Neural crest cell (in vitro differentiated cells): ENCODE measurements at regions not wholly inside any gene's neighbourhood (a gene's known extent, or its start where the extent isn't known, plus 50 kb on each side); places are given as distances from the start of the nearest gene placed in this dataset.
"Not testable (repeated sequence)": the region's sequence is repeated elsewhere in the genome, so short reads cannot be mapped to it uniquely, and the experiment has no call there.

Source experiments
- DNase-seq: peaks from one replicate; pipeline ENCODE4 v3.0.0; 2021; ENCODE audit warnings: low read depth, mixed read lengths, low spot score
- H3K27ac Mint-ChIP-seq: one replicate; pipeline ENCODE4 v1.8.0; 2021; ENCODE audit warnings: mild to moderate bottlenecking, mixed read lengths; ENCODE audit not compliant: unreplicated experiment
- H3K27me3 Mint-ChIP-seq: 2 replicates; pipeline ENCODE4 v1.8.0; 2021; ENCODE audit warnings: low read depth, mild to moderate bottlenecking, mixed read lengths
- H3K36me3 Mint-ChIP-seq: 2 replicates; pipeline ENCODE4 v1.8.0; 2021; ENCODE audit warnings: low read depth, mild to moderate bottlenecking, mixed read lengths
- H3K4me1 Mint-ChIP-seq: 2 replicates; pipeline ENCODE4 v1.8.0; 2021; ENCODE audit warnings: mixed read lengths
- H3K4me3 Mint-ChIP-seq: one replicate; pipeline ENCODE4 v1.8.0; 2021; ENCODE audit warnings: mild to moderate bottlenecking, mixed read lengths
- H3K9me3 Mint-ChIP-seq: 2 replicates; pipeline ENCODE4 v1.8.0; 2021; ENCODE audit warnings: mixed read lengths
- TF ChIP-seq, protein P1 (sequence below): fragments of 200-600 bp; sonication (generic); conservative IDR thresholded peaks from 2 replicates; pipeline ENCODE4 v1.5.0; 2021; ENCODE audit warnings: antibody characterized with exemption, mild to moderate bottlenecking

DNA sequence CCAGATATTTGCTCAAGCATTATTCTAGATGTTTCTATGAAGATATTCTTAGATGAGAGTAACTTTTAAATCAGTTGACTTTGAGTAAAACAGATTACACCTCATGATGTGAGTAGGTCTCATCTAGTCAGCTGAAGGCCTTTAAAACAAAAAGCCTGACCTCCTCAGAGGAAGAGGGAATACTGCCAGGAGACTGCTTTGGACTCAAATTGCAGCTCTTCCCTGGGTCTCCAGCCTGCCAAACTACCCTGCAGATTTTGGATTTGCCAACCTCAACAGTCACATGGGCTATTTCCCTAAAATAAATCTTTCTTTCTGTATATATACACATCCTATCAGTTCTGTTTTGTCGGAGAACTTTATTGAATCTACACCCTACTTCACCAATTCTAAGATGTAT lies 182.5 kb upstream of the TENT5A start:
- TF ChIP-seq, protein P1, sequence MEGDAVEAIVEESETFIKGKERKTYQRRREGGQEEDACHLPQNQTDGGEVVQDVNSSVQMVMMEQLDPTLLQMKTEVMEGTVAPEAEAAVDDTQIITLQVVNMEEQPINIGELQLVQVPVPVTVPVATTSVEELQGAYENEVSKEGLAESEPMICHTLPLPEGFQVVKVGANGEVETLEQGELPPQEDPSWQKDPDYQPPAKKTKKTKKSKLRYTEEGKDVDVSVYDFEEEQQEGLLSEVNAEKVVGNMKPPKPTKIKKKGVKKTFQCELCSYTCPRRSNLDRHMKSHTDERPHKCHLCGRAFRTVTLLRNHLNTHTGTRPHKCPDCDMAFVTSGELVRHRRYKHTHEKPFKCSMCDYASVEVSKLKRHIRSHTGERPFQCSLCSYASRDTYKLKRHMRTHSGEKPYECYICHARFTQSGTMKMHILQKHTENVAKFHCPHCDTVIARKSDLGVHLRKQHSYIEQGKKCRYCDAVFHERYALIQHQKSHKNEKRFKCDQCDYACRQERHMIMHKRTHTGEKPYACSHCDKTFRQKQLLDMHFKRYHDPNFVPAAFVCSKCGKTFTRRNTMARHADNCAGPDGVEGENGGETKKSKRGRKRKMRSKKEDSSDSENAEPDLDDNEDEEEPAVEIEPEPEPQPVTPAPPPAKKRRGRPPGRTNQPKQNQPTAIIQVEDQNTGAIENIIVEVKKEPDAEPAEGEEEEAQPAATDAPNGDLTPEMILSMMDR = no peak
- Mint-ChIP-seq H3K27me3 (no peaks in the 10 kb centered on the region), H3K4me3 (no peak overlapping the region), H3K4me1 (no peaks in the 10 kb centered on the region), H3K27ac (no peak overlapping the region), H3K9me3 (peaks cover 4% of the 10 kb centered on the region), H3K36me3 (no peaks in the 10 kb centered on the region)
- no peak for DNase-seq

DNA sequence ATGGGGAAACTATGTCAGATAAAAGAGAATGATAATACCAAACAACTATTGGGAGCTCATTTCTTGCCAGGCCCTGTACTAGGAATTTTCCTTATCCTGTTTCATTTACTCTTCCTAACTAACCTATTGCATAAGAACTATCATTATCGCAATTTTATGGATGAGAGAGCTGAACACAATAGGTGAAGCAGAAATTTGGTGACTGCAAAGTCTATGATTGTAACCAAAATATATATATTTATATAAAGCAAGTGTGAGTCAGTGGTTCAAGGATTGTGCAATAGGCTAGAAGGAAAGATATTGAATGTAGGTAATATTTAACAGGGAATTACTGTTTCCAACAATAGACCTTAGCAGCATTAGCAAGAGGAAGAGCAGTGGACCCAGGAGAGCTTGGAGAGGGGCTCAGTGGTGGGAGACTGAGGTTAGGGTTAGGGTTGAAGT lies 181.1 kb upstream of the TENT5A start:
- no peak overlapping the region for H3K4me3 Mint-ChIP-seq
- H3K4me1 Mint-ChIP-seq = no peaks in the 10 kb centered on the region
- H3K27ac Mint-ChIP-seq = no peak overlapping the region
- H3K27me3 Mint-ChIP-seq = no peaks in the 10 kb centered on the region
- peaks cover 4% of the 10 kb centered on the region for H3K9me3 Mint-ChIP-seq
- H3K36me3 Mint-ChIP-seq = no peaks in the 10 kb centered on the region
- no peak for DNase-seq
- TF ChIP-seq, protein P1 = no peak

DNA sequence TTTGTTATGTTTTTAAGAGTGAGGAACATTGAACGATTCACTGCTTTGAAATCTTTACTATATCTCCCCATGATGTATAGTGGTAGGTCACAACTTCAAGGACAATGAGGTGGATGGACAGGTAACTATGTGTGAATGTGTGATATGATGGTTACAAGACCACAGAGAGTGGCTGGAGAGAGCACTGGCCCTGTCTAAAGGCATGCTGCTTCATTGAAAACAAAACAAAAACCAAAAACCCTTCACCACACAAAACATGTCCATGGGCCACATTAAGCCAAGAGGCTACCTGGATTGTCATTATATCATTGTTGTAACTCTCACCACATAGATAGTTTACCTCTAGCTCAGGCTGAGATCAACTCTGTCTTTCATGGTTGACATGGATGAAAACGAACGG lies 180.6 kb upstream of the TENT5A start:
- H3K9me3 Mint-ChIP-seq = peaks cover 4% of the 10 kb centered on the region
- H3K36me3 Mint-ChIP-seq = no peaks in the 10 kb centered on the region
- no peaks in the 10 kb centered on the region for H3K27me3 Mint-ChIP-seq
- TF ChIP-seq, protein P1 = no peak
- DNase-seq = no peak
- H3K4me3 Mint-ChIP-seq = no peak overlapping the region
- H3K27ac Mint-ChIP-seq = no peak overlapping the region
- no peaks in the 10 kb centered on the region for H3K4me1 Mint-ChIP-seq

DNA sequence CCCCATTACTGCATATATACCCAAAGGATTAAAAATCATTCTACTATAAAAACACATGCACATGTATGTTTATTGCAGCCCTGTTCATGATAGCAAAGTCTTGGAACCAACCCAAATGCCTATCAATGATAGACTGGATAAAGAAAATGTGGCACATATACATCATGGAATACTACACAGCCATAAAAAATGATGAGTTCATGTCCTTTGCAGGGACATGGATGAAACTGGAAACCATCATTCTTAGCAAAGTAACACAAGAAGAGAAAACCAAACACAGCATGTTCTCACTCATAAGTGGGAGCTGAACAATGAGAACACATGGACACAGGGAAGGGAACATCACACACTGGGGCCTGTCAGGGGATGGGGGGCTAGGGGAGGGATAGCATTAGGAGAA lies 180.0 kb upstream of the TENT5A start:
- not testable (repeated sequence) for H3K9me3 Mint-ChIP-seq, H3K27me3 Mint-ChIP-seq, H3K36me3 Mint-ChIP-seq, H3K4me3 Mint-ChIP-seq, H3K27ac Mint-ChIP-seq, DNase-seq, H3K4me1 Mint-ChIP-seq

DNA sequence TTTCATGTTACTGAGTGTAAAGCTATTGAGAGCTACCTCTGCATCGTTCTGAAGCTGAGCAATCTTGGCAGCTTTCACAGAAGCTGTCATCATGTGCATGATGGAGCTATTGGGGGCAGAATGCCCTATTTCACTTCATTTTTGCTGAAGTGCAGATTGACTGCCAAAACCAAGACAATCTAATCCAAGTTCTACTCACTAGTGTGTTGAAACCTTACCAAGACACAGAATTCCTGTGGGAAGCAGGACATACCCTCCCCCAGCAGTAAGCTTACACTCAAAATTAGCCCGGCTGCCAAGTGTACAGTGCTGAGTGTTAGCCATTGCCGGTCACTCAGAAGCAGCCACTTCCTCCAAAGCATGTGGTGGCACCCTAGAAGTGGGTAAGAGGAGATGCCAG lies 177.3 kb upstream of the TENT5A start:
- DNase-seq = no peak
- TF ChIP-seq, protein P1 = no peak
- Mint-ChIP-seq H3K27me3 (no peaks in the 10 kb centered on the region), H3K4me3 (no peak overlapping the region), H3K9me3 (peaks cover 4% of the 10 kb centered on the region), H3K4me1 (no peaks in the 10 kb centered on the region), H3K27ac (no peak overlapping the region), H3K36me3 (no peaks in the 10 kb centered on the region)

DNA sequence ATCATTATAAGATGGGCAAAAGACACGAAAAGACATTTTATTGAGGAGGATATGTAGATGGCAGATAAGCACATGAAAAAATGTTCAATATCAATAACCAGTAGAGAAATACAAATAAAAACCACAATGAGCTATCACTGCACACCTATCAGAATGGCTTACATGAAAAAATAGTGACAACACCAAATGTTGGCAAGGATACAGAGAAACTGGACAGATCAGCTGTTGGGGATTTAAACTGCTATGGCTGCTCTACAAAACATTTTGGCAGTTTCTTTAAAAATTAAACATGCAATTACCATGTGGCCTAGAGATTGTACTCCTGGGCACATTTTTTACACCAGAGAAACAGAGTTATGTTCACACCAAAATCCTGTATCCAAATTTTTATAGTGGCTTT lies 172.7 kb upstream of the TENT5A start:
- Mint-ChIP-seq H3K27ac (no peak overlapping the region), H3K4me1 (no peaks in the 10 kb centered on the region), H3K4me3 (no peak overlapping the region), H3K27me3 (no peaks in the 10 kb centered on the region), H3K9me3 (peaks cover 3% of the 10 kb centered on the region), H3K36me3 (no peaks in the 10 kb centered on the region)
- TF ChIP-seq, protein P1 = no peak
- no peak for DNase-seq
